Activated T-helper 2 cell treated with anti-CD3 and anti-CD28 coated beads, Interferon-gamma antibody, Interleukin-2, Interleukin-4, amounts not matched to agents 10 μg/mL and 5 μg/mL and 100 μg/mL, durations not matched to agents 14 hours and 24 hours and 36 hours (primary cell): ENCODE measurements at regions not wholly inside any gene's neighbourhood (a gene's known extent, or its start where the extent isn't known, plus 50 kb on each side); places are given as distances from the start of the nearest gene placed in this dataset.

Experiments
- DNase-seq: peaks from one replicate; pipeline ENCODE4 v3.0.0; 2021; ENCODE audit warnings: low spot score
- H3K27ac Mint-ChIP-seq: one replicate; pipeline ENCODE4 v1.8.0; 2021; ENCODE audit warnings: mixed read lengths
- H3K27me3 Mint-ChIP-seq: one replicate; pipeline ENCODE4 v1.8.0; 2021; ENCODE audit warnings: low read depth, mixed read lengths
- H3K36me3 Mint-ChIP-seq: one replicate; pipeline ENCODE4 v1.8.0; 2021; ENCODE audit warnings: low read depth, mixed read lengths
- H3K4me1 Mint-ChIP-seq: one replicate; pipeline ENCODE4 v1.8.0; 2021; ENCODE audit warnings: low read depth, mixed read lengths
- H3K4me3 Mint-ChIP-seq: one replicate; pipeline ENCODE4 v1.8.0; 2021; ENCODE audit warnings: low read depth, mild to moderate bottlenecking, moderate library complexity, mixed read lengths
- H3K9me3 Mint-ChIP-seq: one replicate; pipeline ENCODE4 v1.8.0; 2021; ENCODE audit warnings: mixed read lengths
- intact Hi-C: fragments of 100-400 bp; cut with micrococcal nuclease; formaldehyde crosslinking; loops from one replicate; pipeline ENCODE4 v1.15.1; 2023

- H3K27ac Mint-ChIP-seq: no peak overlapping the region
- no peak for DNase-seq
- H3K27me3 Mint-ChIP-seq: no peaks in the 10 kb centered on the region
- no peaks in the 10 kb centered on the region for H3K4me1 Mint-ChIP-seq
- intact Hi-C loops: no loop called here
- peaks cover 83% of the 10 kb centered on the region for H3K9me3 Mint-ChIP-seq
- H3K4me3 Mint-ChIP-seq: no peak overlapping the region
- H3K36me3 Mint-ChIP-seq: no peaks in the 10 kb centered on the region
Measured at GRCh38 chr12:34290381-34290995, 268.2 kb downstream of the ALG10 start.

- no peak overlapping the region for H3K4me3 Mint-ChIP-seq
- H3K27ac Mint-ChIP-seq: no peak overlapping the region
- DNase-seq: no peak
- peaks cover 83% of the 10 kb centered on the region for H3K9me3 Mint-ChIP-seq
- intact Hi-C loops: no loop called here
- H3K4me1 Mint-ChIP-seq: no peaks in the 10 kb centered on the region
- no peaks in the 10 kb centered on the region for H3K36me3 Mint-ChIP-seq
- no peaks in the 10 kb centered on the region for H3K27me3 Mint-ChIP-seq
Measured at GRCh38 chr12:34291001-34291400, 268.7 kb downstream of the ALG10 start.

GRCh38 chr12:34291426-34291901 is 269.2 kb downstream of the ALG10 start:
- no peak for DNase-seq
- no peaks in the 10 kb centered on the region for H3K4me1 Mint-ChIP-seq
- intact Hi-C loops: no loop called here
- H3K27ac Mint-ChIP-seq: no peak overlapping the region
- no peaks in the 10 kb centered on the region for H3K36me3 Mint-ChIP-seq
- peaks cover 83% of the 10 kb centered on the region for H3K9me3 Mint-ChIP-seq
- H3K27me3 Mint-ChIP-seq: no peaks in the 10 kb centered on the region
- H3K4me3 Mint-ChIP-seq: no peak overlapping the region

DNA sequence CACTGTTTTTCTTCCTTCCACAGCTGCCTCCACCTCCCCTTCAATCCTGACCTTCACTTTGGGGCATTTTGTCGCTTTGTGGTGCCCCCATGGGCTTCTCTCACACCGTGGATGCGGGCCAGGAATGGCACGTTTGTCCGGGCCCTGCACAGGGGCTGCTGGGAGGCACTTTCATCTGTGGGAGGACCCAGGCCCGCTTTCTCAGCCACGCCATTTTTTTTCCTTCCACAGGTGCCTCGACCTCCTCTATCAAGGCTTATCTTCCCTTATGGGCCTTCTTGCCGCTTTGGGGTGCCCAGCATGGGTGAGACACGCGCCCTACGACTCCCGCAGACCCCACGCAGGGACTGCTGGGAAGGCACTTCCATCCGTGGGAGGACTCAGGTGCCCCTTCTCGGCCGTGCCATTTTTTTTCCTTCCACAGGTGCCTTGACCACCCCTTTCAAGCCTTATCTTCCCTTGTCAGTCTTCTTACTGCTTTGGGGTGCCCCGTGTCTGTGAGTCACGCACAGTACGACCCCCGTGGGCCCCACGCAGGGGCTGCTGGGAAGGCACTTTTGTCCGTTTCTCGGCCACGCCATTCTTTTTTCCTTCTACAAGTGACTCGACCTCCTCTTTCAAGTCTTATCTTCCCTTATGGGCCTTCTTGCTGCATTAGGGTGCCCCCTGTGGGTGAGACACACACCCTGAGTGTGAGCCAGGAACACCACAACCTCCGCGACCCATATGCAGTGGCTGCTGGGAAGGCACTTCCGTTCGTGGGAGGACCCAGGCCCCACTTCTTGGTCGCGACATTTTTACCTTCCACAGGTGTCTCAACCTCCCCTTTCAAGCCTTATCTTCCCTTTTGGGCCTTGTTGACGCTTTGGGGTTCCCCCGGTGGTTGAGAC is 270.7 kb downstream of the ALG10 start:
- DNase-seq: no peak
- H3K4me1 Mint-ChIP-seq: no peaks in the 10 kb centered on the region
- peaks cover 82% of the 10 kb centered on the region for H3K9me3 Mint-ChIP-seq
- no peak overlapping the region for H3K4me3 Mint-ChIP-seq
- no peaks in the 10 kb centered on the region for H3K36me3 Mint-ChIP-seq
- intact Hi-C loops: no loop called here
- H3K27me3 Mint-ChIP-seq: no peaks in the 10 kb centered on the region
- no peak overlapping the region for H3K27ac Mint-ChIP-seq

DNA sequence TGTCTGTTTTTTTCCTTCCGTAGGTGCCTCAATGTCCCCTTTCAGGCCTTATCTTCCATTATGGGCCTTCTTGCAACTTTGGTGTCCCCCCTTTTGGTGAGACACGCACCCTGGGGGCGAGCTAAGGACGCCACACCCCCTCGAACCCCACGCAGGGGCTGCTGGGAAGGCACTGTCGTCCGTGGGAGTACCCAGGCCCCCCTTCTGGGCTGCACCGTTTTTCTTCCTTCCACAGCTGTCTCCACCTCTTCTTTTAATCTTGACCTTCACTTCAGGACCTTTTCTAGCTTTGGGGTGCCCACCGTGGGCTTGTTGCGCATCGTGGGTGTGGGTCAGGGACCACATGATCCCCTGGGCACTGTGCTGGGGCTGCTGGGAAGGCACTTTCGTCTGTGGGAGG is 271.8 kb downstream of the ALG10 start:
- Mint-ChIP-seq H3K27me3 (no peaks in the 10 kb centered on the region), H3K9me3 (peaks cover 86% of the 10 kb centered on the region), H3K36me3 (no peaks in the 10 kb centered on the region), H3K4me3 (no peak overlapping the region), H3K4me1 (no peaks in the 10 kb centered on the region), H3K27ac (no peak overlapping the region)
- intact Hi-C loops: no loop called here
- no peak for DNase-seq

DNA sequence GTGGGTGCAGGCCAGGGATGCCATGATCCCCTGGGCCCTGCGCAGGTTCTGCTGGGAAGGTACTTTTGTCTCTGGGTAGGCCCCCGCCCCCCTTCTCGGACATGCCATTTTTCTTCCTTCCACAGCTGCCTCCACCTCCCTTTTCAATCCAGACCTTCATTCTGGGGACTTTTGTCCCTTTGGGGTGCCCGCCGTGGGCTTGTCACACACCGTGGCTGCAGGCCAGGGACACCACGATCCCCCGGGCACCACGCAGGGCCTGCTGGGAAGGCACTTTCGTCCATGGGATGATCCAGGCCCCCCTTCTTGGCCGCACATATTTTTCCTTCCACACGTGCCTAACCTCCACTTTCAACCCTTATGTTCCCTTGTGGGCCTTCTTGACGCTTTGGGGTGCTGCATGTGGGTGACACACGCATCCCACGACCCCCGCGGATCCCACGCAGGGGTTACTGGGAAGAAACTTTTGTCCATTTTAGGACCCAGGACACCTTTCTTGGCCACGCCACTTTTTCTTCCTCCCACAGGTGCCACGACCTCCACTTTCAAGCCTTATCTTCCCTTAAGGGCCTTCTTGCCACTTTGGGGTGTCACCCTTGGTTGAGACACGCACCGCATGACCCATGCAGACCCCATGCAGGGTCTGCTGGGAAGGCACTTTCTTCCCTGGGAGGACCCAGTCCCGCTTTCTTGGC is 272.5 kb downstream of the ALG10 start:
- H3K27ac Mint-ChIP-seq: no peak overlapping the region
- H3K9me3 Mint-ChIP-seq: peaks cover 92% of the 10 kb centered on the region
- no peaks in the 10 kb centered on the region for H3K36me3 Mint-ChIP-seq
- DNase-seq: no peak
- H3K27me3 Mint-ChIP-seq: no peaks in the 10 kb centered on the region
- intact Hi-C loops: no loop called here
- H3K4me3 Mint-ChIP-seq: no peak overlapping the region
- no peaks in the 10 kb centered on the region for H3K4me1 Mint-ChIP-seq

DNA sequence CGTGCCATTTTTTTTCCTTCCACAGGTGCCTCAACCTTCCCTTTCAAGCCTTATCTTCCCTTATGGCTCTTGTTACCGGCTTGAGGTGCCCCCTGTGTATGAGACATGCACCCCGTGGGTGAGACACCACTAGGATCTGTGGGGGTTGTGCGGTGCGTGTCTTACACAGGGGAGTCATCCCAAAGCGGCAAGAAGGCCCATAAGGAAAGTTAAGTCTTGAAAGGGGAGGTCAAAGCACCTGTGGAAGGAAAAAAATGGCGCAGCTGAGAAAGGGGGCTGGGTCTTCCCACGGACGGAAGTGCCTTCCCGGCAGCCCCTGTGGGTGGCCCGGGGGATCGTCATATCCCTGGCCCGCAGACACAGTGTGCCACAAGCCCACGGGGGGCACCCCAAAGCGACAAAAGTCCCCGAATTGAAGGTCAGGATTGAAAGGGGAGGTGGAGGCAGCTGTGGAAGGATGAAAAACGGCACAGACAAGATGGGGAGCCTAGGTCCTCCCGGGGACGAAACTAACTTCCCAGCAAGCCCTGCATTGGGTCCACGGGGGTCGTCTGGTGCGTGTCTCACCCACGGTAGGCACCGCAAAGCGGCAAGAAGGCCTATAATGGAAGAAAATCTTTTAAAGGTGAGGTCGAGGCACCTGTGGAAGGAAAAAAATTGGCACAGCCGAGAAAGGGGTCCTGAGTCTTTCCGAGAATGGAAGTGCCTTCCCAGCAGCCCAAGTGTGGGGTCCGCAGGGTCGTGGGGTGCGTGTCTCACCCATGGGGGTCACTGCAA is 273.3 kb downstream of the ALG10 start:
- peaks cover 92% of the 10 kb centered on the region for H3K9me3 Mint-ChIP-seq
- H3K27ac Mint-ChIP-seq: no peak overlapping the region
- H3K4me1 Mint-ChIP-seq: no peaks in the 10 kb centered on the region
- no peak overlapping the region for H3K4me3 Mint-ChIP-seq
- no peaks in the 10 kb centered on the region for H3K27me3 Mint-ChIP-seq
- DNase-seq: no peak
- intact Hi-C loops: no loop called here
- no peaks in the 10 kb centered on the region for H3K36me3 Mint-ChIP-seq

DNA sequence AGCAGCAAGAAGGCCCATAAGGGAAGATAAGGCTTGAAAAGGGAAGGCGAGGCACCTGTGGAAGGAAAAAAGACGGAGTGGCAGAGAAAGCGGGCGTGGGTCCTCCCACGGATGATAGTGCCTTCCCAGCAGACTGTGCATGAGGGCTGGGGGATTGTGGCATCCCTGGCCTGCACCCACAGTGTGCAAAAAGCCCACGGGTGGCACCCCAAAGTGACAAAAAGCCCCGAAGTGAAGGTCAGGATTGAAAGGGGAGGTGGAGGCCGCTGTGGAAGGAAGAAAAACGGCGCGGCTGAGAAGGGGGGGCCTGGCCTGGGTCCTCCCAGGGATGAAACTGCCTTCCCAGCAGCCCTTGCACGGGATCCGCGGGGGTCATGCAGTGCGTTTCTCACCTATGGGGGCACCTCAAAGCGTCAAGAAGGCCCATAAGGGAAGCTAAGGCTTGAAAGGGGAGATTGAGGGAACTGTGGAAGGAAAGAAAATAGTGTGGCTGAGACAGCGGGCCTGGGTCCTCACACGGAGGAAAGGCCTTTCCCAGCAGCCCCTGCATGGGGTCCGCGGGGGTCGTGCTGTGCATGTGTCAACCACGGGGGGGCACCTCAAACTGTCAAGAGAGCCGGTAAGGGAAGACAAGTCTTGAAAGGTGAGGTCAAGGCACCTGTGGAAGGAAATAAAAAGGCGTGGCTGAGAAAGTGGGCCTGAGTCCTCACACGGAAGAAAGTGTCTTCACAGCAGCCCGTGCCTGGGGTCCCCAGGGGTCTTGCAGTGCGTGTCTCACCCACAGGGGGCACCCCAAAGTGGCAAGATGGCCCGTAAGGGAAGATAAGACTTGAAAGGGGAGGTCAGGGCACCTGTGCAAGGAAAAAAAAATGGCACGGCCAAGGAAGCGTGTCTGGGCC is 274.1 kb downstream of the ALG10 start:
- intact Hi-C loops: no loop called here
- Mint-ChIP-seq H3K27me3 (no peaks in the 10 kb centered on the region), H3K4me3 (no peak overlapping the region), H3K27ac (no peak overlapping the region), H3K36me3 (no peaks in the 10 kb centered on the region), H3K4me1 (no peaks in the 10 kb centered on the region), H3K9me3 (peaks cover 91% of the 10 kb centered on the region)
- no peak for DNase-seq

- H3K9me3 Mint-ChIP-seq: peaks cover 97% of the 10 kb centered on the region
- no peak overlapping the region for H3K27ac Mint-ChIP-seq
- H3K4me1 Mint-ChIP-seq: no peaks in the 10 kb centered on the region
- no peaks in the 10 kb centered on the region for H3K27me3 Mint-ChIP-seq
- no peak overlapping the region for H3K4me3 Mint-ChIP-seq
- no peak for DNase-seq
- intact Hi-C loops: no loop called here
- H3K36me3 Mint-ChIP-seq: no peaks in the 10 kb centered on the region
Measured at GRCh38 chr12:34297126-34297789, 275.0 kb downstream of the ALG10 start.

DNA sequence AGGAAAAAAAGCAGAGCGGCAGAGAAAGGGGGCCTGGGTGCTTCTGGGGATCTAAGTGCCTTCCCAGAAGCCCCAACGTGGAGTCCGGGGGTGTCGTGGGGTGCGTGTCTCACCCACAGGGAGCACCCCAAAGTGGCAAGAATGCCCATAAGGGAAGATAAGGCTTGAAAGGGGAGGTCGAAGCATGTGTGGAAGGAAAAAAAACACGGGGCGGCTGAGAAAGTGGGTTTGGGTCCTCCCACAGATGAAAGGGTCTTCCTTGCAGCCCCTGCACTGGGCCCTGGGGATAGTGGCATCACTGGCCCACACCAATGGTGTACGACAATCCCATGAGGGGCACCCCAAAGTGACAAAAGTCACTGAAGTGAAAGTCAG is 275.5 kb downstream of the ALG10 start:
- Mint-ChIP-seq H3K4me1 (no peaks in the 10 kb centered on the region), H3K27me3 (no peaks in the 10 kb centered on the region), H3K27ac (no peak overlapping the region), H3K36me3 (no peaks in the 10 kb centered on the region), H3K4me3 (no peak overlapping the region), H3K9me3 (peaks cover 97% of the 10 kb centered on the region)
- intact Hi-C loops: no loop called here
- DNase-seq: no peak

DNA sequence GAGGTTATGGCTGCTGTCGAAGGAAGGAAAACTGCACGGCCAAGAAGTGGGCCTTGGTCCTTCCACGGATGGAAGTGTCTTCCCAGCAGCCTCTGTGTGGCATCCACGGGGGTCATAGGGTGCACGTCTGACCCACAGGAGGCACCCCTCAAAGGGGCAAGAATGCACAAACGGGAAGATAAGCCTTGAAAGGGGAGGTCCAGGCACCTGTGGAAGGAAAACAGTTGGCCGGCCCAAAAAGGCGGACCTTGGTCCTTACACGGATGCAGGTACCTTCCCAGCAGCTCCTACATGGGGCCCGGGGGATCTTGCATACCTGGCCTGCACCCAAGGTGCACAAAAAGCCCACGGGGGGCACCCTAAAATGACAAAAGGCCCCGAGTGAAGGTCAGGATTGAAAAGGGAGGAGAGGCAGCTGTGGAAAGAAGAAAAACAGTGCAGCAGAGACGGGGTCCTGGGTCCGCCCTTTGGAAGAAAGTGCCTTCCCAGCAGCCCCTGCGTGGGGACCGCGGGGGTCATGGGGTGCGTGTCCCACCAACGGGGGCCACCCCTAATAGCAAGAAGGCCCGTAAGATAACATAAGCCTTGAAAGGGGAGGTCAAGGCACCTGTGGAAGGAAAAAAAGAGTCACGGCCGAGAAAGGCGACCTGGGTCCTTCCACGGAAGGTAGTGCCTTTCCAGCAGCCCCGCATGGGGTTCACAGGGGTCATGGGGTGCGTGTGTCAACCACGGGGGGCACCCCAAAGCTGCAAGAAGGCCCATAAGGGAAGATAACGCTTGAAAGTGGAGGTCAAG is 276.1 kb downstream of the ALG10 start:
- DNase-seq: no peak
- H3K9me3 Mint-ChIP-seq: peaks cover 97% of the 10 kb centered on the region
- H3K36me3 Mint-ChIP-seq: no peaks in the 10 kb centered on the region
- no peak overlapping the region for H3K4me3 Mint-ChIP-seq
- H3K27me3 Mint-ChIP-seq: no peaks in the 10 kb centered on the region
- no peak overlapping the region for H3K27ac Mint-ChIP-seq
- intact Hi-C loops: no loop called here
- H3K4me1 Mint-ChIP-seq: no peaks in the 10 kb centered on the region
